HG02884 (cell line): ENCODE measurements at regions not wholly inside any gene's neighbourhood (a gene's known extent, or its start where the extent isn't known, plus 50 kb on each side); places are given as distances from the start of the nearest gene placed in this dataset.
"Not testable (repeated sequence)": the region's sequence is repeated elsewhere in the genome, so short reads cannot be mapped to it uniquely, and the experiment has no call there.

Source experiments
- ATAC-seq: cut with Tn5 transposase; IDR thresholded peaks from one replicate; pipeline ENCODE4 v1.9.1; 2021; ENCODE audit warnings: mild to moderate bottlenecking, moderate library complexity; ENCODE audit not compliant: unreplicated experiment

DNA sequence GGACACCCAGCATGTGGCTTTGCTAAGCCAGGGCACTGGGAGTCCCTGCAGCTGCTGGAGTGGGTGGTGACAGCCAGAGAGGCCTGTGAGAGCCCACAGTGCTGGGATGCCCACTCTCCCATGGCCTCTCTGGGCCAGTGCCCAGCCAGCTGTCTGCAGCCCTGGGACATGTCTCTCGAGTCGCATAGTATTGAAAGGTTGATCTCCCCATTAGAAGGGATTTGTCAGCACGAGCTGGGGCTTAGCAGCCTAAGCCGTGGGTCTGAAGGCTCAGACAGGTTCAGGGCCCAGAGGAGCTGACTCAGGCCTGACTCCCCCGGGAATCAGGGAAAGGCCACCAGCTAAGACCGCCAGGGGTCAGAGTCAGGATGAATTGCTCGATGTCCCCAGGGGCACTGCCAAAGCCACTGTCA lies 53.5 kb downstream of the FOXD2 start:
- ATAC-seq = no peak

DNA sequence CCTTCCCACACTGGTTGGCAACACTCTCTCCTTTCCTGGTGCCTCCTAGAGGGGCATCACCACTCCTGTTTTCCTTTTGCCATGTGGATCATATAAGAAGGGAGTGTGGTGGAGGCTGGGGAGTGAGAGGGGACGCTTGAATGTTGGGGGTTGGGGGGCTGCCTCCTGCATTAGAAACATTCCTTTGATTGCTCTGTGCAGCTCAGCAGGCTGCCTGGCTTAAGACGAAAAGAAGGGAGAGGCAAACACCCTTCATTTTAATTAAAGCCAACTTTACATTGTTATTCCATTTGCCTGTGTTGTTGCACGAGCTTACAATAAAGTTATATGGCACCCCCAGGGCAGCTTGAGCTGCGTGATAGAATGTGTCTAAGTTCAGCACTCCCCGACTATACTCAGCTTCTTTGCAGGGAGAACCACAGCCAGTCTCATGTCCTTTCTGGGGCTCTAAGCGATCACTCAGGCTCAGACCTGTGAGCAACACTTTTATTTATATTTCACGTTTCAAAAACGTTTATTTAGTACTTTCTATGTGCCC lies 57.4 kb downstream of the FOXD2 start:
- no peak for ATAC-seq

DNA sequence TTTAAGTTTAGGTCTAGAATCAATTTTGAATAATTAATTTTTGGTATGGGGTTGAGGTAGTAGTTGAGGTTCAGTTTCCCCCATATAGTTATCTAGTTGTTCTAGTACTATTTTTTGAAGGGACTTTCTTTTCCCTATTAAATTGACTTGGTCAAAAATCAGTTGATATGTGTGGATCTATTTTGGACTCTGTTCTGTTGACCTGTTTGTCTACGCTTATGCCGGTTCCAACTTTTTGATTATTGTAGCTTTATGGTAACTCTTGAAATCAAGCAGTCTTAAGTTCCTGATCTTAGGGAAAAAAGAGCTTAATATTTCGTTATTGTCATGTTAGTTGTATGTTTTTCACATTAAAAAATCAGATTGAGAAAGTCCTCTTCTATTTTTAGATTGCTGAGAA lies 60.7 kb downstream of the FOXD2 start:
- no peak for ATAC-seq

DNA sequence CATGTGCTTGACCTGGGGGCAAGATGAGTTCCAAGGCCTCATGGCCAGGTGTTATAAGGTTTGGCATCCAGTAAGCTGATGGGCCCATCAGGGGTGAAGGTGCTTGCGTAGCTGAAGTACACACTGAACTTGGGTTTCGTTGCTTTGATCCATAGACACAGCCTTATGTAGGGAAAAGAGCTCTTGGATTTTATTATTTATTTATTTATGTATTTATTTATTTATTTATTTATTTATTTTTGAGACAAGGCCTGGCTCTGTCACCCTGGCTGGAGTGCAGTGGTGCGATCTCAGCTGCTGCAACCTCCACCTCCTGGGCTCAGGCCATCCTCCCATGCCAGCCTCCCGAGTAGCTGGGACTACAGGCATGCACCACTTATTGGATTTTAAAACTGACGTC lies 63.2 kb downstream of the FOXD2 start:
- ATAC-seq = no peak

DNA sequence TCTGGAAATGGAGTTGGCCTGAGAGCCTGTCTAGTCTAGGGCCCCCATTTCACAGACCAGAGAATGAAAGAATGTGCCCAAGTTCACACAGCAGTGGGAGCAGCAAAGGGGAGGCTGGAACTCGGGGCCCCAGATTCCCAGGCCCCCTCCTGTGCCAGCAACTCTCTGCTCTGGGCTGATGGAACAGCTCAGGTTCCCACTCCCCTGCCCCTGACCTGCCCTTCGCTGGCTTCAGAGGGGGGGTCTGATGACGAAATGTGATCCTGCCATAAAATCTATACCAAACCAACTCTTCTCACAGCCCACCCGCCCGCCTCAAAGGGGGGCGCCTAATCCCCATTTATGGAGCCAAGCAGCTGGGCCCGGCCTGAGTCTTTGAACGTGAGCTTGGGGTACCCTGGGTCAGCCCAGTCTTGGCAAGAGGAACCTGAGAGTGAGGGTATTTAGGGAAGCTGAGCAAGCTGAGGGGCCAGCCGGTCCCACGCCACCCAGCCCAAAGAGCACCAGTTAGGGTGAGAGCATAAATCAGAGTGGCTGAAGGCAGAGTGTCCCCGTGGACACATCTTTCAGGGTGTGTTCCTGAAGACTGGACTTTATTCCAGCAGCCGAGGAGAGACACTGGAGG lies 65.0 kb downstream of the FOXD2 start:
- ATAC-seq = no peak

DNA sequence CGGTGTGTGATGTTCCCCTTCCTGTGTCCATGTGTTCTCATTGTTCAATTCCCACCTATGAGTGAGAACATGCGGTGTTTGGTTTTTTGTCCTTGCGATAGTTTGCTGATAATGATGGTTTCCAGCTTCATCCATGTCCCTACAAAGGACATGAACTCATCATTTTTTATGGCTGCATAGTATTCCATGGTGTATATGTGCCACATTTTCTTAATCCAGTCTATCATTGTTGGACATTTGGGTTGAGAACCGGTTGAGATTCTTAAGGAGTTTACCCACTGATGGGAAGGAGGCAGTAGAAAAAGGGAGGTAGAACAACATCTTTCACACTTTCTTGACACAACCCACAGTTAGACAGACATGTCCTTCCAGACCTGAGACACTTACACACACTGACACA lies 67.0 kb downstream of the FOXD2 start:
- ATAC-seq = not testable (repeated sequence)

DNA sequence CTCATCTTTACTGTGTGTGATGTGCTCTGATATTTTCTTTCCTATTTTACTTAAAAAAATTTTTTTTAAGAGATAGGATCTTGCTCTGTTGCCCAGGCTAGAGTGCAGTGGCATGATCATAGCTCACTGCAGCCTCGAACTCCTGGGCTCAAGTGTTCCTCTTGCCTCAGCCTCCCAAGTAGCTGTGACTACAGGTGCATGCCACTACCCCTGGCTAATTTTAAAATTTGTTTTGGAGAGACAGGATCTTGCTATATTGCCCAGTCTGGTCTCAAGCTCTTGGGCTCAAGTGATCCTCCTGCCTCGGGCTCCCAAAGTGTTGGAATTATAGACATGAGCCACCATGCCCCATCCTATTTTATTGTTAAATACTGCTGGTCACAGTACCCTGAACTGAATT lies 67.4 kb downstream of the FOXD2 start:
- ATAC-seq = no peak

DNA sequence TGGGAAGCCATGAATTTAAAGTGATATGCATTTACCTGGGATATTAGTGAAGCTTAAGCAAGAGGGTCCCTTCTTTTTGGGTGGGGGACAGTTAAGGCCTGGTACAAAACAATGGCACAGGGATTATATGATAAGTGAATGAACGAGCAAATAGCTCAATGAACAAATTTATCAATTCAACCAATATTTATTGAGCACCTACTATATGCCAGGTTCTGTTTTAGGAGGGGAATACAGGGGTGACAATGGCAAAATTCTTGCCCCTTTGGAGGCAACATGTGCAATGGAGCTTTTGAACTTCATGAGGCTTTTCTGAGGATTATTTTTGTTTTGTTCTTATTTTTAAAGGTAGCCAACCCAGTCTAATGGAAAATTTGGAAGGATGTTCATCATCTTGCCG lies 68.2 kb downstream of the FOXD2 start:
- no peak for ATAC-seq

DNA sequence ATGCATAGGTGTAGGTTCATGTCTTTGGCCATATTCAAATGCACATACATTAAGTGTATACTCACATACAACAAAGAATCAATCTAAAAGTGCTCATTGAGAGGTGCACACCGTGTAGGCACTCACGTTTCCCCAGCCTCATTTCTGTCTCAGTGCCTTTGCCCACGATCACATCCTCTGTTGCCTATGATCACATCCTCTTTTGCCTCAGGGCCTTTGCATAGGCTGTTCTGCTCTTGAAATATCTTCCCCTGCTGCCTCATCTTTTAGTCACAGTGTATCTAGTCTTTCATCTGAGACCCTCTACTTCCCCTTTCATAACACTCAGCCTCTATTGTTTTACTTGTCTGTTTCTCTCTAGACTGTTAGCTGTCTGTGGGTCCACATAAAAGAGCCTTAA lies 69.3 kb downstream of the FOXD2 start:
- no peak for ATAC-seq

DNA sequence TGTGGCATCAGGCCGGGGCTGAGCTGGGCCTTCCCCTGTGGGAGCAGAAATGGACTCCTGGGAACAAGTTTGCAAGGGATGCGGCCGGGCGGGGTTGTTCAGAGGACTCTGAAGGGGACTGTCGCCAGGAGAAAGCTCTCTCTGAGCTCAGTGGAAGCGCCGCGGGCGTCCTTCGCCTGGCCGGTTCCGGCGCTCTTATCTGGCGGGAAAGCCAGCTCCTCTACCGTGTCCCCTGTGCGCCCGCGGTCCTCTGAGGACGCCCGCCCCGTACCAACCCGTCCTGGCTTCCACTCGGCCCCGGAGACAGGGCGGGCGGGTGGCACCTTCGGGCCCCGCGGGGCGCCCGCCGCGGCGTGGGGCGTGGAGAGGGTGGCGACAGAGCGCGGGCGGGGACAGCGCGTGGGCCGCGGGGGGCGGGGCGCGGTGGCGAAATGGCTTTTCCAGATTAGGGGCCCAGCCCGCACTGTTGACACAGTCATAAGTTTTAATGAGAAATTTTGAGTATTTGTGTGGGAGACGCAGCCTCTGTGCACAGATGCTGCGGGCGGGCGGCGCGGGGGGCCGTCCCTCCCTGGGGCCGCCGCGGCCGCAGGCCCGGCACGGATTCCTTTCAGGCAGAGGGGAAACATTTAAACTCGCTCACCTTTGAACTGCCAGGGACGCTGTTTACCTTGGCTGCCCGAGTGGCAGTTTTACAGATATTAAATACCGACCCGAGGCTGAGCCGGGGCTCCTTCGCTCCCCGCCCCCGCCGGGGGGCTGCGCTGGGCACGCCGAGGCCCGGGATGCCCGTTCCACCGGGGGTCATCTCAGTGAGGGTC lies 70.2 kb downstream of the FOXD2 start:
- peak; percentile 51 for ATAC-seq

DNA sequence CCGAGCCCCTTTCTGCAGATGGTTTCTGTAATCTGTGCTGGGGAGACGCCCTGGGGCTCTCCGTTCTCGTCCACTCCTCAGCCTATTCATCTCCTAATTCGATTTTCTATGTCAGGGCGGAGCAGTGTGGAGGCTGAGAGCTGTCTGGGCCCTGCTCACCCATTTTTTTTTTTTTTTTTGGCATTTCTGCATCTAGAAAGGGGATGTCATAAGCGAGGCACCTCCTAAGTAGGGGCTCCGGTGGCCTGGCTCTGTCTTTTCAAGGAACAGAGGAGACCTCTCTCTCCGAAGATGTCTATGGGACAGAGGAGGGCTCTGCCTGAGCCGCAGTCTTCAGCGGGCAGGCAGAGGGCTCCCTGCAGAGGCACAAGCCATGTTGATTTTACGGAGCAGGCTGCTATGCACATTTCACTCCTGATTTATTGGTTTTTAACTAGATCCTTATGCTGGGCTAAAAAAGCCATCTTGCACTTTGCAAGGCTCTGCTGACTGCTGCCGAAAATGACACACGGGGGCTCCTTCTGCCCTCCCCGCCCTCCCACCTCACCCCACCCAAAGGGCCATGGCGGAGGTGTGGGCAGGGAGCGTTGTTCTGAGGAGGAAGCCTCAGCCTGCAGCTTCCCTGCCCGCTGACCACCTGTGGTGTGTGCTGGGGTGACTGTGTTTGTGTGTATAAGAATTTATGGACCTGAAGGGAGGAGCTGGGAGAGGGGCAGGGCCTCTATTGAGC lies 71.0 kb downstream of the FOXD2 start:
- no peak for ATAC-seq

DNA sequence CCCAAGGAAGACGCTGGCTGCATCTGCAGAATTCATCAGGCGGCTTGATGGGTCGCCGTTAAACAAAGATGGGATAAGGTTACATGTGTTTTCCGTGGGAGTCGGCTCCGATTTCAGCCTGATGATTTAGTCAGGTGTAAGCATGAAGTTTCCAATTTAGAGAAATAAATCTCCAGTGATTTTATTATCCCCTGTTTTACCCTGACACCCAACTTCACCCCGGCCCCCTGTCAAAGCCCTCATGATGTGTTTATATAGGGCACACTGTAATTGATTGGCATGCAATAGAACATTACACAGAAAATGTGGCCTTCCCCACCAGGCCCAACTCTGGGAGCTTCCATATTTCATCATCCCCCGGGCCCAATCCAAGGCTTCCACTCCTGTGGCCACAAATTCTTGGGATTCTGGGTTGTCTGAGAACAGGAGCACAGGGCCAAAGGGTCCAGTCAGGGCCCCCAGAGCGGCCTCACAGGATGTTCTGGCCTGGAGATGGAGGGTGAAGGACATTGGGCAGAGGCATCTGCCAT lies 72.5 kb downstream of the FOXD2 start:
- ATAC-seq = no peak

DNA sequence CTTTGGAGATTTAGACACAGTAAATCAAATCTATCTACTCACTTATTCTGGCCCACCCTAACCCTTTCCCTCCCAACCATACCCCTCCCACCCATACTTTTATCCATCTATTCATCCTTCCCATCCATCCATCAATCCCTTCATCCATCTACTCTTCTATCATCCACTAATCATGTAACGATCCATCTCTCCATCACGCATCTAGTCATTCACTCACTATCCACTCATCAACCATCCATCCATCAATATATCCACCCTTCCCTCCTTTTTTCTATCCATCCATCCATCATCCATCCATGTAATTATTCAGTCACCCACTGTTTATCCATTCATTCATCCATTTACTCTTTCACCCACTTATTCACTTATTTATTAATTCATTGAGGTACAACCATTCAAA lies 74.0 kb downstream of the FOXD2 start:
- ATAC-seq = no peak

DNA sequence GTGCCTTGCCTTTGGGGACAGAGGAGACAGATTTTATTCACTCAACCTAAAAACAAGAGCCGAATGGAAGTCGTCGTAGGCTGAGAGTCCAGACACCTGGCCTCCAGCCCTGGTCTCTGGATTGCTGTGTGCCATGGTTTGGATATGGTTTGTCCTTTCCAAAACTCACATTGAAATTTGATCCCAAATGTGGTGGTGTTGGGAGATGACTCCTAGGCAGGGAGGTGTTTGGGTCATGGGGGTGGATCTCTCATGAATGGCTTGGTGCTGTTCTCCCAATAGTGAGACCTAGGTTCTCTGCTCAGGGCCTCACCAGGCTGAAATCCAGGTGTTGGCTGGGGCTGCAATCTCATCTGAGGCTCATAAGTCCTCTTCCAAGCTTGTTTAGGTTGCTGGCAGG lies 75.5 kb downstream of the FOXD2 start:
- ATAC-seq = no peak

DNA sequence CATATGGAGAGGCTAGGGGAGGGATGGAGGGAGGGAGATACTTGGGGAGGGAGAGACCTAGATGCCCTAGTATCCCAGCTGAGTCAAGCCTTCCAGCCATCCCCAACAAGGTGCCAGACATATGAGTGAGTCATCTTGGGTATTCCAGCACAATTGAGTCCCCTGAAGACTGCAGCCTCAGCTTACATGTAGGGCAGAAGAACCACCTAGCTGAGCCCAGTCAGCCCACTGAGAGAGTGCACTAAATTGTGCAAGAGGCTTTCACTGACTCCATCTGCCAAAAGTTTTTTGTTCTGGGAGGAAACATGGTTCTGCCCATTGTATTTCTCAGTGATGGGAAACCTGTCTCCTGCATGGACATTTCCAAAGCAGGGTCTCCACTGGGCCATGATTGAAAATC lies 76.4 kb downstream of the FOXD2 start:
- ATAC-seq = no peak

DNA sequence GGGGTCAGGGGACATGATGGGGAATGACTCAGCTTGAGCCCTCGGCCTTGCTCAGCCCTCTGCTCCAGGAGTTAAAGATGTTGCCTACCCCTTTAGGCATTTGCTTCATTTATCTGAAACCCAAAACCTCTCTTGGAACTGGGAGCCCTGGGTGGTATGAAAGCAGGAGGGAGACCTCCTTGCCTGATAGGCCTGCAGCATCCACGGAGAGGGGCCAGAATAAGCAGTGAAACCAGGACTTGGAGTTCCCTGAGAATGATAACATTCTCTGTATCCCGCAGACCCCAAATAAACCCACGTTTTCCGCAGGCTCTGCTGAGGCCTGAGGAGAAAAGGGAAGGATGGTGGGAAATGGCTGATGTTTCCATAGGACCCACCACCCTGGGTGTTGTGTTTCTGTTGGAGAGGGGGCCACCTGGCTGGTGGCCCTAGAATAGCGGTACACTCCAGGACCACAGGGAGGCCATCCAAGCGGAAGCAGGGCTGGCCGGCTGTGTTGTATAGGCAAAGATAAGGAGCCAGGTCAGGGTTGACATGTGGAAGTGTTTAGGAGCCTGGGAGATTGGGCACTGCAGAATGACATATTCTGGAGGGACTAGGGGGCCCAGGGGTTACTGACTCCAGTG lies 77.4 kb downstream of the FOXD2 start:
- no peak for ATAC-seq

DNA sequence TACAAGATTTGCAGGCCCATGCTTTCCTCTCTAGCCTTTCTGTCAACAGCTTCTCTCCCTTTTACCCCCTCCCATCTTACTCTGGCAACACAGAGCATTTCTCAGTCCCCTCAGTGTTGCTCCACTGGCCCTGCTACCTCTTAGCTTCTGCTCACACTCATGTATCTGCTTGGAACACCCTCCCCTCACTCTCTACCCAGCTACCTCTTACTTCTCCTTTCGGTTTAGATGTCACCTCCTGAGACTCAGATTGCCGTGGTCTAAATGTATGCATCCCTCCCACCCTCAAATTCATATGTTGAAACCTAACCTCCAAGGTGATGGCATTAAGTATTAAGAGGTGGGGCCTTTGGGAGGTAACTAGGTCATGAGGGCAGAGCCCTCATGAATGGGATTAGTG lies 80.1 kb downstream of the FOXD2 start:
- ATAC-seq = no peak

DNA sequence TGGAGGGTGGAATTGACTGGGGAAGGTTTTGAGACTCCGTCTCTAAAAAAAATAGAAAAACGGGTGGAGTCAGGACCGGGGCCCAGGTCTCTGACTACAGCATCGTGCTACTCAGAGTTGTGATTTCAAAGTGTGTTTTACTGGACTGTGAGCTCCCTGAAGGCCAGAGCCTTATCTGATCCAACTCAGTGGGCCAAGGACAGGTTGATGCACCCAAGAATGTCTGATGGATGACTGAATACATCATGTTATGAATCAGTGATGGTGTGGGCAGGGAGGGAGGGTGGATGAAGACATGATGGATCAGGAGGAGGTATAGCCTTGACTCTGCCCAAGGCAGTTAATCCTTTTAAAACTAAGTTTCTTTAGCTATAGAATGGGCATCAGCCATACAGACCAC lies 81.6 kb downstream of the FOXD2 start:
- no peak for ATAC-seq

DNA sequence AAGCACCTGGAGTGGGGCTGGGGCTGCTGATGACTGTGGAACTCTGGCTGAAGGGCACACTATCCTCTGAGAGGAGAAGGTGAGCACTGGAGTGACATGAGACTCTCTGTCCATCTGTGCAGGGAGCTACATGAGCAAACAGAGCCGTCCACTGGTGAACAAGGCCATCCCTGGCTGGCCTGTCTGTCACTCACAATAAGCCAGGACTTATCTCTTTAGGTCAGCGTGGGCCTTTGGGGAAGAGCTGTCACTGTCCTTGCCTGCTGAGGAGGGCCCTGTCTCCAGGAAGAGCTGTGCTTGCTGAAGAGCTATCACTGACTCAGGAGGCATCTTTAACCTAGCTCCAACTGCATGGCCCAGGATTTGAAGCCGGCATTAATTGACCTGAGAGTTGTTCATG lies 82.1 kb downstream of the FOXD2 start:
- no peak for ATAC-seq

DNA sequence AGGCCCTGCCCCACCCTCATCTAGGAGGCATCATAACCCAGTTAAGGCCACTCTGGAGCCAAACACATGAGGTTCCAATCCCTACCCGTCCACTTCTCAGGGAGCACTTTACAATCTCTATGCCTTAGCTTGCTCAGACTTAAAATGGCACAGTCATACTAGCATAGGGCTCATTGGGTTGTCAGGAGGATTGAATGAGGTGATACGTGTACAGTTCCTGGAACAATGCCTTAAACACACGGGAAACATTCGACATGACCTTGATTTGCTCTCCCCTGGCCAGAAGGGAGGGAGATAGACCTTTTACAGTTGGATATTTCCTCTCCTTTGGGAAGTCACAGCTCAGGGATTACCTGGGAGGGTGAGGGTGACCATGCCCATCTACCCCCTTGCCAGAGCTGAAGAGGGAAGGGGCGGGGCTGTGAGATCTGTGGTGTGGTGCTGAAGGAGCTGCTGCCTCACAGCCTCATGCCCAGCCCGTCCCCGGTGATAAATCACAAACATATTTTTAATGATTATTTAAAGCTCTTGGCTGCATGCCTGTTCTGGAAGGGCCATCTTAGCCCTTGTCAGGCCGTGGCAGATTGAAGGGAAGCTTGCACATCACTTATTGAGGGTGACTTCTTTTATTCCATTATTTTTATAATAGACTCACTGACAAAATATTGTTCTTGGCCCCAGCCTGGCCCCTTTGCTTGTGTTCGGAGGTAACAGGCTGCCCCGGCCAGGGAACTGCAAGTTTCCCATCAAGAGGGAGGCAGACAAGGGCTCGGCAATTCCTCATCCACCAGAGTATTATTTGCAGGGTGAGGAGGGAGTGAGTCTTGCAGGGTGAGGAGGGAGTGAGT lies 83.4 kb downstream of the FOXD2 start:
- no peak for ATAC-seq
